Tibial nerve (tissue), 3 donors: ENCODE measurements at regions not wholly inside any gene's neighbourhood (a gene's known extent, or its start where the extent isn't known, plus 50 kb on each side); places are given as distances from the start of the nearest gene placed in this dataset.

Experiments
- CTCF ChIP-seq, 5 experiments: fragments of 200-600 bp in 3 of 5; fragments of 450-650 bp in 2 of 5; sonication (generic) in 3 of 5; IDR thresholded peaks; one replicate each; pipeline ENCODE4 v1.5.1; 2016 to 2019; ENCODE audit warnings: antibody characterized with exemption in 5 of 5, mild to moderate bottlenecking in 3 of 5, moderate library complexity in 2 of 5
- POLR2A ChIP-seq, 2 donors: fragments of 450-650 bp; IDR thresholded peaks; one replicate each; pipeline ENCODE4 v1.6.1; 2017; ENCODE audit warnings: antibody characterized with exemption in 2 of 2, mild to moderate bottlenecking in 2 of 2, moderate library complexity in 2 of 2

- no peak for TF ChIP-seq POLR2A (IDR thresholded peaks at IDR 0.05)
- TF ChIP-seq CTCF (IDR thresholded peaks at IDR 0.05) = no peak
These were observed 86.0 kb upstream of the ZNF236 start for GRCh38 chr18:76736309-76736708.
